Tibial nerve (tissue), 4 donors: ENCODE measurements at regions not wholly inside any gene's neighbourhood (a gene's known extent, or its start where the extent isn't known, plus 50 kb on each side); places are given as distances from the start of the nearest gene placed in this dataset.
"Not testable (repeated sequence)": the region's sequence is repeated elsewhere in the genome, so short reads cannot be mapped to it uniquely, and the experiment has no call there.

Experiments
- DNase-seq, 2 donors: peaks; one replicate each; pipeline ENCODE4 v3.0.0-alpha.2; 2019; ENCODE audit warnings: low spot score in 2 of 2
- H3K27ac ChIP-seq, 4 donors: fragments of 200-600 bp; sonication (generic) in 3 of 4; one replicate each; pipeline ENCODE4 v1.5.1; 2017 to 2019; ENCODE audit warnings: mild to moderate bottlenecking in 1 of 4
- H3K27me3 ChIP-seq, 2 donors: fragments of 200-600 bp; sonication (generic) in 1 of 2; one replicate each; pipeline versions ENCODE4 v1.5.1 to v1.6.0; 2017 to 2019
- H3K36me3 ChIP-seq, 3 donors: fragments of 200-600 bp; sonication (generic); one replicate each; pipeline ENCODE4 v1.5.1; 2018 to 2019
- H3K4me1 ChIP-seq, 4 donors: fragments of 200-600 bp; sonication (generic) in 3 of 4; one replicate each; pipeline ENCODE4 v1.5.1; 2017 to 2019
- H3K4me3 ChIP-seq, 4 donors: fragments of 200-600 bp; sonication (generic) in 3 of 4; one replicate each; pipeline ENCODE4 v1.5.1; 2017 to 2019; ENCODE audit warnings: mild to moderate bottlenecking in 1 of 4, moderate library complexity in 1 of 4
- H3K9me3 ChIP-seq, 4 donors: fragments of 200-600 bp; sonication (generic) in 3 of 4; one replicate each; pipeline ENCODE4 v1.5.1; 2017 to 2019
- CTCF ChIP-seq, 5 experiments: fragments of 200-600 bp in 3 of 5; fragments of 450-650 bp in 2 of 5; sonication (generic) in 3 of 5; IDR thresholded peaks; one replicate each; pipeline ENCODE4 v1.5.1; 2016 to 2019; ENCODE audit warnings: antibody characterized with exemption in 5 of 5, mild to moderate bottlenecking in 3 of 5, moderate library complexity in 2 of 5
- EP300 ChIP-seq, 2 donors: sonication (generic); formaldehyde crosslinking; IDR thresholded peaks; one replicate each; pipeline ENCODE4 v1.6.1; 2017; ENCODE audit warnings: antibody characterized with exemption in 2 of 2, mild to moderate bottlenecking in 1 of 2
- POLR2A ChIP-seq, 2 donors: fragments of 450-650 bp; IDR thresholded peaks; one replicate each; pipeline ENCODE4 v1.6.1; 2017; ENCODE audit warnings: antibody characterized with exemption in 2 of 2, mild to moderate bottlenecking in 2 of 2, moderate library complexity in 2 of 2
- WGBS, 2 donors: methylation state at CpG; one replicate each; pipeline ENCODE4 v1.1.5; 2018; 5-methylcytosine and 5-hydroxymethylcytosine counted together

- TF ChIP-seq CTCF (IDR thresholded peaks at IDR 0.05) (no peak), EP300 (IDR thresholded peaks at IDR 0.05) (no peak), POLR2A (IDR thresholded peaks at IDR 0.05) (no peak)
- Histone ChIP-seq H3K9me3 (peaks cover 0 to 20% (median 0%) of the 10 kb centered on the region in 4 donors), H3K27me3 (no peaks in the 10 kb centered on the region), H3K27ac (no peak overlapping the region), H3K4me3 (no peak overlapping the region), H3K36me3 (no peaks in the 10 kb centered on the region), H3K4me1 (no peaks in the 10 kb centered on the region)
- no peak for DNase-seq
- WGBS, 2 donors: 54 to 60% methylated on average over 2 of the region's 2 CpGs
Observed at GRCh38 chr9:21626493-21626892, 144.4 kb upstream of the IFNE start.

GRCh38 chr9:21628954-21629353, 146.8 kb upstream of the IFNE start:
- not testable (repeated sequence) for H3K4me3 ChIP-seq, H3K27ac ChIP-seq, H3K27me3 ChIP-seq, DNase-seq, H3K4me1 ChIP-seq, H3K36me3 ChIP-seq
- WGBS, 2 donors: 58 to 72% methylated on average over 3 of the region's 3 CpGs
- peaks cover 0 to 20% (median 0%) of the 10 kb centered on the region in 4 donors for H3K9me3 ChIP-seq

GRCh38 chr9:21634951-21635350, 152.8 kb upstream of the IFNE start:
- Histone ChIP-seq H3K9me3 (no peaks in the 10 kb centered on the region), H3K27ac (no peak overlapping the region), H3K36me3 (no peaks in the 10 kb centered on the region), H3K27me3 (no peaks in the 10 kb centered on the region), H3K4me1 (no peaks in the 10 kb centered on the region), H3K4me3 (no peak overlapping the region)
- 91% methylated on average over 2 of the region's 2 CpGs for WGBS, 2 donors
- no peak for DNase-seq
- TF ChIP-seq CTCF (IDR thresholded peaks at IDR 0.05) (no peak), POLR2A (IDR thresholded peaks at IDR 0.05) (no peak), EP300 (IDR thresholded peaks at IDR 0.05) (no peak)

- no peak for DNase-seq
- TF ChIP-seq POLR2A (IDR thresholded peaks at IDR 0.05) (no peak), CTCF (IDR thresholded peaks at IDR 0.05) (no peak), EP300 (IDR thresholded peaks at IDR 0.05) (no peak)
- WGBS, 2 donors: 87 to 90% methylated on average over 16 of the region's 16 CpGs
- H3K36me3 ChIP-seq: no peaks in the 10 kb centered on the region
- no peaks in the 10 kb centered on the region for H3K27me3 ChIP-seq
- H3K27ac ChIP-seq: no peak overlapping the region
- H3K4me1 ChIP-seq: no peaks in the 10 kb centered on the region
- peaks cover 0 to 16% (median 0%) of the 10 kb centered on the region in 4 donors for H3K9me3 ChIP-seq
- no peak overlapping the region for H3K4me3 ChIP-seq
Observed at GRCh38 chr9:21638104-21638503, 156.0 kb upstream of the IFNE start.

GRCh38 chr9:21653091-21653490, 149.3 kb upstream of the MTAP start:
- 66 to 80% methylated on average over 3 of the region's 3 CpGs for WGBS, 2 donors
- no peaks in the 10 kb centered on the region for H3K36me3 ChIP-seq
- no peak overlapping the region for H3K4me3 ChIP-seq
- TF ChIP-seq CTCF (IDR thresholded peaks at IDR 0.05): no peak
- TF ChIP-seq EP300 (IDR thresholded peaks at IDR 0.05): no peak
- no peak for TF ChIP-seq POLR2A (IDR thresholded peaks at IDR 0.05)
- no peak overlapping the region for H3K27ac ChIP-seq
- no peak for DNase-seq
- no peaks in the 10 kb centered on the region for H3K27me3 ChIP-seq
- H3K4me1 ChIP-seq: peaks cover 0 to 10% (median 0%) of the 10 kb centered on the region in 4 donors
- H3K9me3 ChIP-seq: peaks cover 0 to 11% (median 0%) of the 10 kb centered on the region in 4 donors

- no peaks in the 10 kb centered on the region for H3K36me3 ChIP-seq
- H3K27ac ChIP-seq: no peak overlapping the region
- H3K4me1 ChIP-seq: peaks cover 0 to 10% (median 0%) of the 10 kb centered on the region in 4 donors
- no peaks in the 10 kb centered on the region for H3K27me3 ChIP-seq
- WGBS, 2 donors: 86 to 93% methylated on average over 1 of the region's 1 CpG
- no peak overlapping the region for H3K4me3 ChIP-seq
- TF ChIP-seq POLR2A (IDR thresholded peaks at IDR 0.05) (no peak), EP300 (IDR thresholded peaks at IDR 0.05) (no peak), CTCF (IDR thresholded peaks at IDR 0.05) (no peak)
- DNase-seq: no peak
- H3K9me3 ChIP-seq: peaks cover 0 to 6% (median 0%) of the 10 kb centered on the region in 4 donors
Observed at GRCh38 chr9:21653589-21653988, 148.8 kb upstream of the MTAP start.
